ENCODE measurements at regions not wholly inside any gene's neighbourhood (a gene's known extent, or its start where the extent isn't known, plus 50 kb on each side); places are given as distances from the start of the nearest gene placed in this dataset.
"Not testable (repeated sequence)": the region's sequence is repeated elsewhere in the genome, so short reads cannot be mapped to it uniquely, and the experiment has no call there.

DNA sequence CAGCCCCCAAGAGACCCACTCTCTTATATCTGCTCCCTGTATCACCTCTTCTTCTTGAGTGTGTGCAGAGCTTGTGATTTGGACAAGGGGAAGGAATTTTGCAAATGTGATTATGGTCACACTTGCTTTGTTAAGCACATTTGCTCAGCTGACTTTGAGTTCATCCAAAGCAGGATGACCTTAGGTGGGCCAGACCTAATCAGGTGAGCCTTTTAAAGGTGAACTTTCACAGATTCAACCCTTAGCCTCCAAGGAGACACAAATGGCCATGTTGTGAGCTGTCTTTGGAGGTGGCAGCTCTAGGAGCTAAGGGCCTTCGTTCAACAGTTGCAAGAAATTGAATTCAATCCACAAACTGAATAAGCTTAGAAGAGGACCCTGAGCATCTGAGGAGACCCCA is 147.8 kb downstream of the DEFB131A start:
- TF ChIP-seq, protein P1, sequence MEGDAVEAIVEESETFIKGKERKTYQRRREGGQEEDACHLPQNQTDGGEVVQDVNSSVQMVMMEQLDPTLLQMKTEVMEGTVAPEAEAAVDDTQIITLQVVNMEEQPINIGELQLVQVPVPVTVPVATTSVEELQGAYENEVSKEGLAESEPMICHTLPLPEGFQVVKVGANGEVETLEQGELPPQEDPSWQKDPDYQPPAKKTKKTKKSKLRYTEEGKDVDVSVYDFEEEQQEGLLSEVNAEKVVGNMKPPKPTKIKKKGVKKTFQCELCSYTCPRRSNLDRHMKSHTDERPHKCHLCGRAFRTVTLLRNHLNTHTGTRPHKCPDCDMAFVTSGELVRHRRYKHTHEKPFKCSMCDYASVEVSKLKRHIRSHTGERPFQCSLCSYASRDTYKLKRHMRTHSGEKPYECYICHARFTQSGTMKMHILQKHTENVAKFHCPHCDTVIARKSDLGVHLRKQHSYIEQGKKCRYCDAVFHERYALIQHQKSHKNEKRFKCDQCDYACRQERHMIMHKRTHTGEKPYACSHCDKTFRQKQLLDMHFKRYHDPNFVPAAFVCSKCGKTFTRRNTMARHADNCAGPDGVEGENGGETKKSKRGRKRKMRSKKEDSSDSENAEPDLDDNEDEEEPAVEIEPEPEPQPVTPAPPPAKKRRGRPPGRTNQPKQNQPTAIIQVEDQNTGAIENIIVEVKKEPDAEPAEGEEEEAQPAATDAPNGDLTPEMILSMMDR (IDR thresholded peaks at IDR 0.05; ENCODE audit: low read depth, low read length, missing control alignments): no peak
- no peak for DNase-seq (ENCODE audit: low read depth)
- no peak overlapping the region for H3K4me3 ChIP-seq (ENCODE audit: low read depth, low read length)
- in situ Hi-C loops (cut with HindIII; ENCODE audit: low sequenced_read_pairs): no loop called here

DNA sequence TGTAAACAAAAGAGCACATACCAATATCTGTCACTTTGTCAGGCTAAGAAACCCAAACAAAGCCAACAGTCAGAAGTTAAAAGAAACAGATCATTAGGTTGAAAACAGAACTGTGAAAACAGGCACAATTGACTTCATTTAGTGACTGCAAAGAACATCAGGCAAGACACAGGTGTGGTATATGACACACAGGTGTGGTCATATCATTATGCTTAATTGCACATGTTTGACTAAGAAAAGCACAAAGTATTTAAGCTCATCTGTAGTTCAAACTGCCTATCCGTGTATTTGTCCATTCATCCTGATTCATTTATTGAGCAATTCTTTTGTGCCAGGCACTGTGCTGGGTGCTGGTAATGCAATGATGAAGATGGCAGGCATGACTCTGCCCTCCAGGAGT is 150.7 kb downstream of the DEFB131A start:
- TF ChIP-seq, protein P1 (IDR thresholded peaks at IDR 0.05; ENCODE audit: low read depth, low read length, missing control alignments): no peak

DNA sequence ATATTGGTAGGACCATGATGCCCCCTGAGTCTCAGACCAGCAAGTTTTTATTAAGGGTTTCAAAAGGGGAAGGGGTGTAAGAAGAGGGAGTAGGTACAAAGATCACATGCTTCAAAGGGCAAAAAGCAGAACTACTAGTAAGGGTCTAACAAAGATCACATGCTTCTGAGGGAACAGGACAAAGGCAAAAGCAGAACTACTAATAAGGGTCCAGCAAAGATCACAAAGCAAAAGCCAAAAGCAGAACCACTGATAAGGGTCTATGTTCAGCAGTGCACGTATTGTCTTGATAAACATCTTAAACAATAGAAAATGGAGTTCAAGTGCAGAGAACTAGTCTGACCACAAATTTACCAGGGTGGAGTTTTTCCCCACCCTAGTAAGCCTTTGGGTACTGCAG is 151.3 kb downstream of the DEFB131A start:
- in situ Hi-C loops (cut with HindIII; ENCODE audit: low sequenced_read_pairs); H3K4me3 ChIP-seq (ENCODE audit: low read depth, low read length); DNase-seq (ENCODE audit: low read depth): not testable (repeated sequence)

More for the DNA sequence above, 150.7 kb downstream of the DEFB131A start:
- DNase-seq (ENCODE audit: low read depth): no peak
- in situ Hi-C loops (cut with HindIII; ENCODE audit: low sequenced_read_pairs): no loop called here
- no peak overlapping the region for H3K4me3 ChIP-seq (ENCODE audit: low read depth, low read length)

DNA sequence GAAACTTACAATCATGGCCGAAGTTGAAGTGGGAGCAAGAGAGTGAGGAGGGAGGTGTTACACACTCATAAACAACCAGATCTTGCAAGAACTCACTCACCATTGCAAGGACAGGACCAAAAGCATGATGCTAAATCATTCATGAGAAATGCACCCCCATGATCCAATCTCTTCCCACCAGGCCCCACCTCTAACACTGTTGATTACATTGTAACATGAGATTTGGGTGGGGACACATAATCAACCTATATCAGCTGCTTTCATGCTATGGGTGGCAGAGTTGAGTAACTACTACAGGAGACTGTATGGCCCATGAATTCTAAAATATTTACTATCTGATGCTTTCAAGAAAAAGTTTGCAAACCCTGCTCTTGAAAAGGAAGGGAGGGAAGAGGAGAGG is 155.1 kb downstream of the DEFB131A start:
- in situ Hi-C loops (cut with HindIII; ENCODE audit: low sequenced_read_pairs): no loop called here
- TF ChIP-seq, protein P1 (IDR thresholded peaks at IDR 0.05; ENCODE audit: low read depth, low read length, missing control alignments): no peak
- DNase-seq (ENCODE audit: low read depth): no peak
- no peak overlapping the region for H3K4me3 ChIP-seq (ENCODE audit: low read depth, low read length)

DNA sequence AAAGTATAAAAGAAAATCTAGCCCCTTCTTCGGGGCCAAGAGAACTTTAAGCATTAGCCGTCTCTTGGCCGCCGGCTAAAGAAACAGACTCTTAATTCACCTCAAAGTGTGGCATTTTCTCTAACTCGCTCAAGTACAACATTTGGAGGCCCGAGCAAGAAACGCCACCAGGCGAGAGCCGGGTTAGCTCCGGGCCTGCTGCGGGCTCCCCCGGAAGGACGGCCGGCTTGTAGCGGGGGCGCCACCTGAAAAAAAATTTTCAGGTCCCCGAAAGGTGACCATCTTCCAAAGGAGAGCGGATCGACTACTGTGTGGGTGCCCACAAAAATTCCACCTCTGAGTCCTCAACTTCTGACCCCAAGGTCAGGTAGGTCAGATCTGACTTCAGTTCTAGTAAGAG is 156.0 kb downstream of the DEFB131A start:
- in situ Hi-C loops (cut with HindIII; ENCODE audit: low sequenced_read_pairs): no loop called here
- TF ChIP-seq, protein P1 (IDR thresholded peaks at IDR 0.05; ENCODE audit: low read depth, low read length, missing control alignments): no peak
- DNase-seq (ENCODE audit: low read depth): no peak
- no peak overlapping the region for H3K4me3 ChIP-seq (ENCODE audit: low read depth, low read length)

DNA sequence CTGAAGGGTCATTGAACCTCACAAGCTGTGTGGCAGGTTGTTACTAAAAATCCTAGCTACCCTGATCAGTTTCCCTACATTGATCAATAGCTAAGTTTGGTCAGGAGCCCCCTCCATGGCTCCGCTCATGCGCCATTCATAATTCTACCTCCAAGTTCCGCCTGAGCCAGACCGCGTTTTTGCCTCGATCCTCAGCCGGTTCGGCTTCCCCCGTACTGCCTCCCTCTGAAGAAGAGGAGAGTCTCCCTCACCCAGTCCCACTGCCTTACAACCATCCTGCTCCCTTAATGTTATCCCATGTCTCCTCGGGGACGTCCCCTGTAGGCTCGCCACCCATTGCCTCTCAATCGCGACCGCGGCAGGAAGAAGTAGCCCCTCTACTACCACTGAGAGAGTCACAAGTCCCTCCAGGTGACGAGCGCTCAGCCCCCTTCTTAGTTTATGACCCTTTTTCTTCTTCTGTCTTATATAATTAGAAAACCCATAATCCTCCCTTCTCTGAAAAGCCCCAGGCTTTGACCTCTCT is 158.2 kb downstream of the DEFB131A start:
- in situ Hi-C loops (cut with HindIII; ENCODE audit: low sequenced_read_pairs): no loop called here
- no peak for DNase-seq (ENCODE audit: low read depth)
- TF ChIP-seq, protein P1 (IDR thresholded peaks at IDR 0.05; ENCODE audit: low read depth, low read length, missing control alignments): no peak
- no peak overlapping the region for H3K4me3 ChIP-seq (ENCODE audit: low read depth, low read length)

DNA sequence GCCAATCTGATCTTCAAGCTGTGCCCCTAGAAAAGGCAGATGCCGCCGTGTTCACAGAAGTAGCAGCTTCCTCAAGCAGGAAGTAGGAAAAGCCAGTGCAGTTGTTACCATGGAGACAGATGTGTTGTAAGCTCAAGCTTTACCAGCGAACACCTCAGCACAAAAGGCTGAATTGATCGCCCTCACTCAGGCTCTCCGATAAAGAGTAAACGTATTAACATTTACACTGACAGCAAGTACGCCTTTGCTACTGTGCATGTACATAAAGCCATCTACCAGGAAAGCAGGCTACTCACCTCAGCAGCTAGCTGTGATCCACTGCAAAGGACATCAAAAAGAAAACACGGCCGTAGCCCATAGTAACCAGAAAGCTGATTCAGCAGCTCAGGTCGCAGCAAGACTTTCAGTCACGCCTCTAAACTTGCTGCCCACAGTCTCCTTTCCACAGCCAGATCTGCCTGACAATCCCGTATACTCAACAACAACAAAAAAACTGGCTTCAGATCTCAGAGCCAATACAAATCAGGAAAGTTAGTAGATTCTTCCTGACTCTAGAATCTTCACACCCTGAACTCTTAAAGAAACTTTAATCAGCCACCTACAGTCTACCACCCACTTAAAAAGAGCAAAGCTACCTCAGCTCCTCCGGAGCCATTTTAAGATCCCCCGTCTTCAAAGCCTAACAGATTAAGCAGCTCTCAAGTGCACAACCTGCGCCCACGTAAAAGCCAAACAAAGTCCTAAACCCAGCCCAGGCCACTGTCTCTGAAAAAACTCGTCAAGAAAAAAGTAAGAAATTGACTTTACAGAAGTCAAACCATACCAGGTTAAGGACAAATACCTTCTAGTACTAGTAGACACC is 160.0 kb downstream of the DEFB131A start:
- in situ Hi-C loops (cut with HindIII; ENCODE audit: low sequenced_read_pairs); H3K4me3 ChIP-seq (ENCODE audit: low read depth, low read length); DNase-seq (ENCODE audit: low read depth): not testable (repeated sequence)

DNA sequence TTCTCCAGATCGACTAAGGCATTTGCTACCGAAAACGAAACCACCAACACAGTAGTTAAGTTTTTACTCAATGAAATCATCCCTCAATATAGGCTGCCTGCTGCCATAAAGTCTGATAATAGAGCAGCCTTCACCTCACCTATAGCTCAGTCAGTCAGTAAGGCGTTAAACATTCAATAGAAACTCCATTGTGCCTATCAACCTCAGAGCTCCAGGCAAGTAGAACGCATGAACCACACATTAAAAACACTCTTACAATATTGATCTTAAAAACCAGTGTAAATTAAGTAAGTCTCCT is 160.6 kb downstream of the DEFB131A start:
- in situ Hi-C loops (cut with HindIII; ENCODE audit: low sequenced_read_pairs); DNase-seq (ENCODE audit: low read depth); H3K4me3 ChIP-seq (ENCODE audit: low read depth, low read length): not testable (repeated sequence)
